DND-41 (cell line): ENCODE measurements at regions not wholly inside any gene's neighbourhood (a gene's known extent, or its start where the extent isn't known, plus 50 kb on each side); places are given as distances from the start of the nearest gene placed in this dataset.

ENCODE experiments used
- CTCF ChIP-seq: IDR thresholded peaks from 2 replicates; pipeline ENCODE4 v1.5.1; 2012; ENCODE audit warnings: borderline replicate concordance, low read length, moderate library complexity, mild to moderate bottlenecking; ENCODE audit not compliant: poor library complexity, severe bottlenecking; ENCODE audit errors: extremely low read depth
- EZH2 ChIP-seq: IDR thresholded peaks from 3 replicates; pipeline ENCODE4 v1.6.1; 2012; ENCODE audit warnings: borderline replicate concordance, low read depth, mild to moderate bottlenecking, moderate library complexity, low read length, inconsistent platforms; ENCODE audit not compliant: severe bottlenecking

- TF ChIP-seq CTCF (no peak), EZH2 (no peak)
Observed at GRCh38 chr12:20089077-20089476, 279.3 kb upstream of the PDE3A start.
